NCI-H82 (cell line): ENCODE measurements at regions not wholly inside any gene's neighbourhood (a gene's known extent, or its start where the extent isn't known, plus 50 kb on each side); places are given as distances from the start of the nearest gene placed in this dataset.

Experiments used
- DNase-seq: peaks from one replicate; lab custom pipeline; 2025; lab: John Stamatoyannopoulos, UW

DNA sequence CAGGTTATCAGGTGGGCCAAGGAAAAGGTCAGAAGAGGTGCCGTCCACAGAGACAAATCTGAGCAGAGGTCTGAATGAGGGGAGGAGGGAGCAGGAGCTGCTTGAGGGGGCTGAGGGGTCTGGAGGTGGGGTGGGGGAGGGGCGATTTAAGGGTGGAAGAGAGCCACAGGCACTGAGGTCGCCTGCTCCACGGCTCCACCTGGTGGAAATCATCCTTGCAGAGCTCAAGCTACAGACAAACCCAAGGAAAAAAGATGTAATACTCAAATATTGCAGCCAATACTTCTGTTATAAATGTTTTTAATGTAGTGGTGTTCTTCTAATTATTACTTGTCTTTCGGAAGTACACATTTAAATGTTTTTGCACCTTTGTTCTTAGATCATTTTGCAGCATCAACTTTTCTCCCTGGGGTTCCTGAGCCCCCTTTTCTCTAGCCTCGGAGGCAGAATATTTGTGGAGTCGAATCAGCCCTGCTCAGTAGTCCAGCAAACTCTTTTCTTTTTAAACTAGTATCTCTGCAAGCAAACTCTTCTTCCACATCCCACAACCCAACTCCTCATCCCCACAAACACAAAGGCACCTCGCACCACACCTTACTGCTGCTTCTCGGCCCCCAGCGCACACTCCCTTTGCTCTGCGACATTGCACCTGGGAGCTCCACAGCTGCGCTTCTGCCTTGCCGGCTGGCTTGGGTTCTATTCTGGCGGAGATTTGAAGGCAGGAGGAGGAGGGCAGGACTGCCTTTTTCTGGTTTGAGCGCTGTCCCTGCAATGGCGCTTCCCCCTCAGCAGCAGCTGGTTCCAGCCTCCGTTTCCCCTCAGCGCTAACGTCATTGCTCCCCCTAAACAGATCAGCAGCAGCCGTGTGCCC lies 51.0 kb upstream of the TFAP2A start:
- peak; percentile 82 for DNase-seq
